Panc1 (cell line): ENCODE measurements at regions not wholly inside any gene's neighbourhood (a gene's known extent, or its start where the extent isn't known, plus 50 kb on each side); places are given as distances from the start of the nearest gene placed in this dataset.
"Not testable (repeated sequence)": the region's sequence is repeated elsewhere in the genome, so short reads cannot be mapped to it uniquely, and the experiment has no call there.

Source experiments
- ATAC-seq: fragments of 200-7000 bp; cut with Tn5 transposase; 2 replicates; pipeline ENCODE4 v1.9.1; 2020; ENCODE audit warnings: mild to moderate bottlenecking, moderate library complexity
- BruUV-seq: library from RNA; stranded (reverse); fragments of 400-500 nt; replicated peaks from 2 replicates; lab custom pipeline; 2021; lab: Mats Ljungman, UMichigan
- CTCF ChIA-PET: fragments of 300-600 bp; sonication (Branson Sonifier 250); formaldehyde crosslinking; loops from one replicate; lab custom pipeline; 2022; ENCODE audit warnings: antibody characterized with exemption; lab: Charles Lee
- POLR2A ChIA-PET: fragments of 300-600 bp; sonication (Branson Sonifier 250); formaldehyde crosslinking; loops from one replicate; lab custom pipeline; 2022; ENCODE audit warnings: antibody characterized with exemption; lab: Charles Lee
- DNase-seq: peaks from one replicate; pipeline ENCODE4 v3.0.0-alpha.2; 2010; ENCODE audit warnings: low read depth, low spot score
- H3K27ac ChIP-seq: 2 replicates; pipeline ENCODE4 v1.5.1; 2011; ENCODE audit warnings: mild to moderate bottlenecking, low read length, inconsistent platforms
- H3K27me3 ChIP-seq: fragments of 200-500 bp; sonication (Bioruptor generic); 2 replicates; pipeline ENCODE4 v1.6.0; 2014; ENCODE audit warnings: low read length, inconsistent platforms; ENCODE audit not compliant: control insufficient read depth, insufficient read depth
- H3K36me3 ChIP-seq: fragments of 200-500 bp; sonication (Bioruptor generic); 2 replicates; pipeline ENCODE4 v1.5.1; 2014; ENCODE audit warnings: inconsistent platforms, mild to moderate bottlenecking, low read length, moderate library complexity; ENCODE audit not compliant: control insufficient read depth, insufficient read depth
- H3K4me1 ChIP-seq: 2 replicates; pipeline ENCODE4 v1.5.1; 2011; ENCODE audit warnings: inconsistent platforms, mild to moderate bottlenecking, low read length, moderate library complexity; ENCODE audit not compliant: control insufficient read depth, insufficient read depth
- H3K4me3 ChIP-seq, 2 experiments: 2 replicates each; pipeline ENCODE4 v1.5.1; 2011 to 2012; ENCODE audit warnings: low read depth in 2 of 2, low read length in 2 of 2, mild to moderate bottlenecking in 2 of 2, inconsistent platforms in 1 of 2, moderate library complexity in 1 of 2
- H3K9me3 ChIP-seq: fragments of 200-500 bp; sonication (Bioruptor generic); 2 replicates; pipeline ENCODE4 v1.5.1; 2014; ENCODE audit warnings: low read depth, mild to moderate bottlenecking, inconsistent platforms, low read length, moderate library complexity; ENCODE audit not compliant: control insufficient read depth, insufficient read depth
- POLR2AphosphoS5 ChIP-seq: IDR thresholded peaks from 2 replicates; pipeline ENCODE4 v1.6.1; 2012; ENCODE audit warnings: mild to moderate bottlenecking, low read depth, low read length, moderate library complexity
- SIN3A ChIP-seq: IDR thresholded peaks from 2 replicates; pipeline ENCODE4 v1.6.1; 2012; ENCODE audit warnings: low read depth, mild to moderate bottlenecking, low read length, moderate library complexity, borderline replicate concordance; ENCODE audit not compliant: insufficient read depth
- TCF7L2 ChIP-seq: IDR thresholded peaks from 2 replicates; pipeline ENCODE4 v1.6.1; 2011; ENCODE audit warnings: mild to moderate bottlenecking, low read depth, low read length, inconsistent platforms
- in situ Hi-C: cut with HindIII; loops from 2 replicates; pipeline ENCODE4 v1.10.0; 2016; ENCODE audit warnings: low sequenced_read_pairs, low pct_unique_long_range_greater_than_20kb
- intact Hi-C: fragments of 100-400 bp; cut with micrococcal nuclease; formaldehyde crosslinking; loops from one replicate; pipeline ENCODE4 v1.10.0; 2022; ENCODE audit not compliant: unreplicated experiment
- TF ChIP-seq, protein P1 (sequence below): fragments of 450-650 bp; IDR thresholded peaks from 2 replicates; pipeline ENCODE4 v1.5.1; 2017; ENCODE audit warnings: mild to moderate bottlenecking
- TF ChIP-seq, protein P2 (sequence below), 2 experiments: IDR thresholded peaks; 2 replicates each; pipeline ENCODE4 v1.6.1; 2011 to 2012; ENCODE audit warnings: low read depth in 2 of 2, control low read depth in 1 of 2, low read length in 1 of 2, mild to moderate bottlenecking in 1 of 2, moderate library complexity in 1 of 2; ENCODE audit not compliant: insufficient read depth in 1 of 2

DNA sequence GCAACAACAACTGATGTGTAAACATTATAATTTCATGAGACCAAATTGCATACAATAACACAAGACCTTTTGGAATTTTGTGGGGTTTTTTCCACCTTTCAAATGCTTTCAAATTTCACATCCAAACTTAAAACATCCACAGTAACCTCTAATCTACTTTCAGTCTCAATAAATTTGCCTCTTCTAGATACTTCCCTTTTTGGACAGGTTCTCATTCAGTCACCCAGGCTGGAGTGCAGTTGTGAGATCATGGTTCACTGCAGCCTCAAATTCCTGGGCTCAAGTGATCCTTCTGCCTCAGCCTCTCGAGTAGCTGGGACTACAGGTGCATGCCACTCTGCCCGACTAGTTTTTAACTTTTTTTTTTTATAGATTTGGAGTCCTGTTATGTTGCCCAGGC lies 556.6 kb downstream of the NLGN4X start:
- POLR2A ChIA-PET: no interaction called here
- TF ChIP-seq SIN3A (no peak), POLR2AphosphoS5 (no peak), TCF7L2 (no peak)
- TF ChIP-seq, protein P1, sequence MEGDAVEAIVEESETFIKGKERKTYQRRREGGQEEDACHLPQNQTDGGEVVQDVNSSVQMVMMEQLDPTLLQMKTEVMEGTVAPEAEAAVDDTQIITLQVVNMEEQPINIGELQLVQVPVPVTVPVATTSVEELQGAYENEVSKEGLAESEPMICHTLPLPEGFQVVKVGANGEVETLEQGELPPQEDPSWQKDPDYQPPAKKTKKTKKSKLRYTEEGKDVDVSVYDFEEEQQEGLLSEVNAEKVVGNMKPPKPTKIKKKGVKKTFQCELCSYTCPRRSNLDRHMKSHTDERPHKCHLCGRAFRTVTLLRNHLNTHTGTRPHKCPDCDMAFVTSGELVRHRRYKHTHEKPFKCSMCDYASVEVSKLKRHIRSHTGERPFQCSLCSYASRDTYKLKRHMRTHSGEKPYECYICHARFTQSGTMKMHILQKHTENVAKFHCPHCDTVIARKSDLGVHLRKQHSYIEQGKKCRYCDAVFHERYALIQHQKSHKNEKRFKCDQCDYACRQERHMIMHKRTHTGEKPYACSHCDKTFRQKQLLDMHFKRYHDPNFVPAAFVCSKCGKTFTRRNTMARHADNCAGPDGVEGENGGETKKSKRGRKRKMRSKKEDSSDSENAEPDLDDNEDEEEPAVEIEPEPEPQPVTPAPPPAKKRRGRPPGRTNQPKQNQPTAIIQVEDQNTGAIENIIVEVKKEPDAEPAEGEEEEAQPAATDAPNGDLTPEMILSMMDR: no peak
- TF ChIP-seq, protein P2, sequence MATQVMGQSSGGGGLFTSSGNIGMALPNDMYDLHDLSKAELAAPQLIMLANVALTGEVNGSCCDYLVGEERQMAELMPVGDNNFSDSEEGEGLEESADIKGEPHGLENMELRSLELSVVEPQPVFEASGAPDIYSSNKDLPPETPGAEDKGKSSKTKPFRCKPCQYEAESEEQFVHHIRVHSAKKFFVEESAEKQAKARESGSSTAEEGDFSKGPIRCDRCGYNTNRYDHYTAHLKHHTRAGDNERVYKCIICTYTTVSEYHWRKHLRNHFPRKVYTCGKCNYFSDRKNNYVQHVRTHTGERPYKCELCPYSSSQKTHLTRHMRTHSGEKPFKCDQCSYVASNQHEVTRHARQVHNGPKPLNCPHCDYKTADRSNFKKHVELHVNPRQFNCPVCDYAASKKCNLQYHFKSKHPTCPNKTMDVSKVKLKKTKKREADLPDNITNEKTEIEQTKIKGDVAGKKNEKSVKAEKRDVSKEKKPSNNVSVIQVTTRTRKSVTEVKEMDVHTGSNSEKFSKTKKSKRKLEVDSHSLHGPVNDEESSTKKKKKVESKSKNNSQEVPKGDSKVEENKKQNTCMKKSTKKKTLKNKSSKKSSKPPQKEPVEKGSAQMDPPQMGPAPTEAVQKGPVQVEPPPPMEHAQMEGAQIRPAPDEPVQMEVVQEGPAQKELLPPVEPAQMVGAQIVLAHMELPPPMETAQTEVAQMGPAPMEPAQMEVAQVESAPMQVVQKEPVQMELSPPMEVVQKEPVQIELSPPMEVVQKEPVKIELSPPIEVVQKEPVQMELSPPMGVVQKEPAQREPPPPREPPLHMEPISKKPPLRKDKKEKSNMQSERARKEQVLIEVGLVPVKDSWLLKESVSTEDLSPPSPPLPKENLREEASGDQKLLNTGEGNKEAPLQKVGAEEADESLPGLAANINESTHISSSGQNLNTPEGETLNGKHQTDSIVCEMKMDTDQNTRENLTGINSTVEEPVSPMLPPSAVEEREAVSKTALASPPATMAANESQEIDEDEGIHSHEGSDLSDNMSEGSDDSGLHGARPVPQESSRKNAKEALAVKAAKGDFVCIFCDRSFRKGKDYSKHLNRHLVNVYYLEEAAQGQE (IDR thresholded peaks at IDR 0.05; ENCODE audit: insufficient read depth in 1 of 2, low read depth in 2 of 2, low read length in 1 of 2): no peak
- Histone ChIP-seq H3K27ac (no peak overlapping the region), H3K4me1 (no peaks in the 10 kb centered on the region), H3K27me3 (no peaks in the 10 kb centered on the region), H3K36me3 (no peaks in the 10 kb centered on the region), H3K4me3 (no peak overlapping the region), H3K9me3 (no peaks in the 10 kb centered on the region)
- no peak for DNase-seq
- BruUV-seq: no TSS peak
- in situ Hi-C loops (no loop called here), intact Hi-C loops (no loop called here)
- no peak for ATAC-seq
- CTCF ChIA-PET: no interaction called here

DNA sequence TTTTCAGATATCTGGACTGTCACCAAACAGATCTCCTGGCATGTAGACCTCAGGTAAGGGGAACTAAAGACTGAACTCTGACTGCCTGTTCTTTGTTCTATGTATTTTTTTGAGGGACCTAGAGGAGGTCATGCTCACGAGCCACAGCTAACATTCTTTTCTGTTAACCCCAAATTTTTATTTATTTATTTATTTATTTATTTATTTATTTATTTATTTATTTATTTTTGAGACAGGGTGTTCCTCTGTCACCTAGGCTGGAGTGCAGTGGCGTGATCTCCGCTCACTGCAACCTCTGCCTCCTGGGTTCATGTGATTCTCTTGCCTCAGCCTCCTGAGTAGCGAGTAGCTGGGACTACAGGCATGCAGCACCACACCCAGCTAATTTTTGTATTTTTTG lies 562.0 kb downstream of the NLGN4X start:
- in situ Hi-C loops, POLR2A ChIA-PET: not testable (repeated sequence)

DNA sequence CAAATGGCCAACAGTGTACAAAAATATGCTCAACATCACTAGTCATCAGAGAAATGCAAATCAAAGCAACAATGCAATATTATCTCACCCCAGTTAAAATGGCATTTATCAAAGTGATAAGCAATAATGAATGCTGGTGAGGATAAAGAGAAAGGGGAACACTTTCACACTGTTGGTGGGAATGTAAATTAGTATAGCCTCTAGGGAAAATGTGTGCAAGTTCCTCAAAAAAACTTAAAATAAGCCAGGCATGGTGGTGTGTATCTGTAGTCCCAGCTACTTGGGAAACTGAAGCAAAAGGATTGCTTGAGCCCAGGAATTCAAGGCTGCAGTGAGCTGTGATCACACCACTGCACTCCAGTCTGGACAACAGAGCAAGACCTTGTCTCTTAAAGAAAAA lies 572.1 kb downstream of the NLGN4X start:
- Histone ChIP-seq H3K9me3 (no peaks in the 10 kb centered on the region), H3K36me3 (no peaks in the 10 kb centered on the region), H3K27me3 (no peaks in the 10 kb centered on the region), H3K4me1 (no peaks in the 10 kb centered on the region), H3K27ac (no peak overlapping the region), H3K4me3 (no peak overlapping the region)
- no peak for ATAC-seq
- no peak for TF ChIP-seq TCF7L2
- TF ChIP-seq, protein P2 (IDR thresholded peaks at IDR 0.05; ENCODE audit: insufficient read depth in 1 of 2, low read depth in 2 of 2, low read length in 1 of 2): no peak
- TF ChIP-seq POLR2AphosphoS5: no peak
- TF ChIP-seq, protein P1: no peak
- no peak for TF ChIP-seq SIN3A
- in situ Hi-C loops (no loop called here), intact Hi-C loops (no loop called here)
- DNase-seq: no peak
- ChIA-PET CTCF (no interaction called here), POLR2A (no interaction called here)
- no TSS peak for BruUV-seq

More for the DNA sequence above, 562.0 kb downstream of the NLGN4X start:
- H3K36me3 ChIP-seq, H3K27me3 ChIP-seq, ATAC-seq, BruUV-seq, H3K9me3 ChIP-seq, CTCF ChIA-PET, H3K4me1 ChIP-seq, H3K27ac ChIP-seq, H3K4me3 ChIP-seq, DNase-seq, intact Hi-C loops: not testable (repeated sequence)
